GM23338 (cell line): ENCODE measurements at regions not wholly inside any gene's neighbourhood (a gene's known extent, or its start where the extent isn't known, plus 50 kb on each side); places are given as distances from the start of the nearest gene placed in this dataset.

Experiments
- ATAC-seq: fragments of 200-7000 bp; cut with Tn5 transposase; 3 replicates; pipeline ENCODE4 v1.9.1; 2020
- DNase-seq: peaks from one replicate; pipeline ENCODE4 v3.0.0-alpha.2; 2015; ENCODE audit warnings: low spot score
- H2AFZ ChIP-seq: fragments of 200-600 bp; sonication (generic); 2 replicates; pipeline ENCODE4 v1.8.0; 2016; ENCODE audit warnings: antibody characterized with exemption, mild to moderate bottlenecking, moderate library complexity
- H3F3A ChIP-seq: fragments of 200-600 bp; sonication (generic); replicated peaks from 2 replicates; pipeline ENCODE4 v1.8.0; 2017; ENCODE audit warnings: antibody characterized with exemption, mixed run types, low read depth
- H3K27ac ChIP-seq: fragments of 200-600 bp; sonication (generic); 2 replicates; pipeline ENCODE4 v1.6.1; 2016; ENCODE audit warnings: low read depth
- H3K27me3 ChIP-seq: fragments of 200-600 bp; sonication (generic); 2 replicates; pipeline ENCODE4 v1.8.0; 2016; ENCODE audit warnings: mild to moderate bottlenecking, mixed run types, moderate library complexity; ENCODE audit not compliant: insufficient read depth
- H3K36me3 ChIP-seq: fragments of 200-600 bp; sonication (generic); 2 replicates; pipeline ENCODE4 v1.8.0; 2016; ENCODE audit warnings: mild to moderate bottlenecking; ENCODE audit not compliant: insufficient read depth
- H3K4me1 ChIP-seq: fragments of 200-600 bp; sonication (generic); 2 replicates; pipeline ENCODE4 v1.8.0; 2016; ENCODE audit warnings: mild to moderate bottlenecking, moderate library complexity; ENCODE audit not compliant: insufficient read depth
- H3K4me2 ChIP-seq: fragments of 200-600 bp; sonication (generic); 2 replicates; pipeline ENCODE4 v1.7.1; 2017; ENCODE audit warnings: mixed run types
- H3K4me3 ChIP-seq: fragments of 200-600 bp; sonication (generic); 2 replicates; pipeline ENCODE4 v1.6.1; 2016; ENCODE audit warnings: mixed run types
- H3K79me2 ChIP-seq: fragments of 200-600 bp; sonication (generic); replicated peaks from 2 replicates; pipeline ENCODE4 v1.8.0; 2017; ENCODE audit warnings: mild to moderate bottlenecking; ENCODE audit not compliant: insufficient read depth
- H3K9me2 ChIP-seq: fragments of 200-600 bp; sonication (generic); 2 replicates; pipeline ENCODE4 v1.8.0; 2017; ENCODE audit not compliant: insufficient read depth
- H4K20me1 ChIP-seq: fragments of 200-600 bp; sonication (generic); replicated peaks from 2 replicates; pipeline ENCODE4 v1.8.0; 2017; ENCODE audit warnings: mild to moderate bottlenecking; ENCODE audit not compliant: insufficient read depth
- H3K27ac Mint-ChIP-seq: 2 replicates; pipeline ENCODE4 v1.8.0; 2020; ENCODE audit warnings: inconsistent platforms, mild to moderate bottlenecking, moderate library complexity, mixed read lengths
- H3K27me3 Mint-ChIP-seq: 3 replicates; pipeline ENCODE4 v1.8.0; 2022; ENCODE audit warnings: low read depth, mild to moderate bottlenecking, moderate library complexity, mixed read lengths, inconsistent platforms; ENCODE audit not compliant: insufficient read depth, poor library complexity
- H3K36me3 Mint-ChIP-seq: 3 replicates; pipeline ENCODE4 v1.8.0; 2021; ENCODE audit warnings: low read depth, mild to moderate bottlenecking, inconsistent platforms, moderate library complexity, mixed read lengths
- H3K4me1 Mint-ChIP-seq: 3 replicates; pipeline ENCODE4 v1.8.0; 2020; ENCODE audit warnings: mild to moderate bottlenecking, inconsistent platforms, mixed read lengths
- H3K4me3 Mint-ChIP-seq: 3 replicates; pipeline ENCODE4 v1.8.0; 2021; ENCODE audit warnings: moderate library complexity, mild to moderate bottlenecking, inconsistent platforms, mixed read lengths
- H3K9me3 Mint-ChIP-seq: 3 replicates; pipeline ENCODE4 v1.8.0; 2020; ENCODE audit warnings: moderate library complexity, mild to moderate bottlenecking, inconsistent platforms, mixed read lengths
- CREB1 ChIP-seq: fragments of 250-450 bp; sonication (Bioruptor Pico); IDR thresholded peaks from 2 replicates; pipeline ENCODE4 v1.5.0; 2020; ENCODE audit warnings: low read depth, mild to moderate bottlenecking, moderate library complexity
- CTCF ChIP-seq, 2 experiments: fragments of 200-600 bp in 1 of 2; sonication (generic) in 1 of 2; conservative IDR thresholded peaks; 2 replicates each; pipeline versions ENCODE4 v1.5.1 to v1.6.1; 2016 to 2017; ENCODE audit warnings: antibody characterized with exemption in 2 of 2, low read depth in 2 of 2, mild to moderate bottlenecking in 2 of 2, moderate library complexity in 1 of 2
- ETS1 ChIP-seq: IDR thresholded peaks from 2 replicates; pipeline ENCODE4 v1.6.1; 2016; ENCODE audit warnings: antibody characterized with exemption
- EZH2 ChIP-seq: fragments of 200-600 bp; sonication (generic); IDR thresholded peaks from one replicate; pipeline ENCODE4 v1.8.0; 2017; ENCODE audit warnings: antibody characterized with exemption, mild to moderate bottlenecking, low read depth; ENCODE audit not compliant: unreplicated experiment
- EZH2phosphoT487 ChIP-seq: fragments of 200-600 bp; sonication (generic); IDR thresholded peaks from one replicate; pipeline ENCODE4 v1.8.1; 2018; ENCODE audit warnings: antibody characterized with exemption; ENCODE audit not compliant: unreplicated experiment
- JUNB ChIP-seq: IDR thresholded peaks from one replicate; pipeline ENCODE4 v1.6.1; 2016; ENCODE audit warnings: antibody characterized with exemption; ENCODE audit not compliant: unreplicated experiment
- NANOG ChIP-seq: IDR thresholded peaks from 2 replicates; pipeline ENCODE4 v1.6.1; 2016; ENCODE audit warnings: antibody characterized with exemption, borderline replicate concordance
- POLR2AphosphoS5 ChIP-seq: IDR thresholded peaks from 2 replicates; pipeline ENCODE4 v1.6.1; 2016; ENCODE audit warnings: antibody characterized with exemption, low read depth
- REST ChIP-seq: IDR thresholded peaks from one replicate; pipeline ENCODE4 v1.6.1; 2018; ENCODE audit warnings: antibody characterized with exemption; ENCODE audit not compliant: unreplicated experiment
- STAT1 ChIP-seq: IDR thresholded peaks from one replicate; pipeline ENCODE4 v1.6.1; 2016; ENCODE audit warnings: antibody characterized with exemption; ENCODE audit not compliant: unreplicated experiment
- ZNF114 ChIP-seq: fragments of 250-450 bp; sonication (Bioruptor Pico); IDR thresholded peaks from 2 replicates; pipeline ENCODE4 v1.5.0; 2020; ENCODE audit warnings: mild to moderate bottlenecking, moderate library complexity
- ZNF331 ChIP-seq: fragments of 250-450 bp; sonication (Bioruptor Pico); IDR thresholded peaks from 2 replicates; pipeline ENCODE4 v1.5.0; 2020; ENCODE audit warnings: low read depth, mild to moderate bottlenecking, moderate library complexity
- ZNF462 ChIP-seq: fragments of 250-450 bp; sonication (Bioruptor Pico); IDR thresholded peaks from 2 replicates; pipeline ENCODE4 v1.5.0; 2020; ENCODE audit warnings: mild to moderate bottlenecking, moderate library complexity

GRCh38 chr4:1487106-1487505 is 80.9 kb upstream of the NKX1-1 start:
- no peaks in the 10 kb centered on the region for H4K20me1 ChIP-seq

More at GRCh38 chr4:1487106-1487505, 80.9 kb upstream of the NKX1-1 start:
- H3K9me2 ChIP-seq: no peaks in the 10 kb centered on the region
- H3K4me1 ChIP-seq: no peaks in the 10 kb centered on the region
- H3K9me3 Mint-ChIP-seq: peaks cover 45% of the 10 kb centered on the region
- ATAC-seq (no peak), DNase-seq (no peak)
- no peak overlapping the region for H2AFZ ChIP-seq
- H3K27me3 Mint-ChIP-seq: peaks cover 5% of the 10 kb centered on the region
- H3K4me1 Mint-ChIP-seq: no peaks in the 10 kb centered on the region
- H3K27ac Mint-ChIP-seq: no peak overlapping the region
- H3K27ac ChIP-seq: no peak overlapping the region
- H3K4me2 ChIP-seq: no peak overlapping the region
- peaks cover 7% of the 10 kb centered on the region; the same call in 2 of the 3 replicates for H3K36me3 Mint-ChIP-seq
- H3K36me3 ChIP-seq: no peaks in the 10 kb centered on the region
- H3K4me3 Mint-ChIP-seq: no peak overlapping the region
- H3K79me2 ChIP-seq: no peaks in the 10 kb centered on the region
- no peak overlapping the region for H3K4me3 ChIP-seq
- TF ChIP-seq ZNF331 (CRISPR knock-in tag): no peak
- no peak for TF ChIP-seq ZNF462 (CRISPR knock-in tag)
- no peak for TF ChIP-seq JUNB
- no peak for TF ChIP-seq NANOG
- no peak for TF ChIP-seq POLR2AphosphoS5
- no peak for TF ChIP-seq CREB1 (CRISPR knock-in tag)
- TF ChIP-seq STAT1: no peak
- no peak for TF ChIP-seq CTCF (conservative IDR thresholded peaks at IDR 0.05; ENCODE audit: low read depth in 2 of 2)
- no peak for TF ChIP-seq ETS1
- TF ChIP-seq EZH2: no peak
- no peak for TF ChIP-seq ZNF114 (CRISPR knock-in tag)
- no peak for TF ChIP-seq REST
- TF ChIP-seq EZH2phosphoT487: no peak
- H3K27me3 ChIP-seq: no peaks in the 10 kb centered on the region
- H3F3A ChIP-seq: no peaks in the 10 kb centered on the region
